G401.6 (cell line): ENCODE measurements at regions not wholly inside any gene's neighbourhood (a gene's known extent, or its start where the extent isn't known, plus 50 kb on each side); places are given as distances from the start of the nearest gene placed in this dataset.
"Not testable (repeated sequence)": the region's sequence is repeated elsewhere in the genome, so short reads cannot be mapped to it uniquely, and the experiment has no call there.

Experiments
- FAIRE-seq: peaks from 2 replicates; lab custom pipeline; 2012; peaks lifted over from hg19 to GRCh38; lab: Jason Lieb, UNC

DNA sequence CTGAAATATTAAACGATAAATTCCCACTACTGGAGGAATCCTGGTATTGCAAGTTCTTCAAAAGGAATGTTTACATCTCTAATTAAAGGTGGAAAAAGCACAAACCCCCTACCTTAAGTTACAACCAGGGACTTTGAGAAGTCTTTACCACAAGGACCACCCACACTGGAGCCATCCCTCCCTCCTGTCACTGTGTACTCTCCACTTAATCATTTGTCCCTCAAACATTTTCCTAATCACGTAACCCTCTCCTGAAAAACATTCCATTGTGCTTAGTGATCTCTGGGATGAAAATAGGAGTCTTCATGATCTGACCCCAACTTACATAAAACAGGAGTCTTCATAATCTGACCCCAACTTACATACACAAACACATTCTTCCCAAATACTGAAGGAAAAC is 85.7 kb downstream of the SUCLG1 start:
- FAIRE-seq, result no peak

DNA sequence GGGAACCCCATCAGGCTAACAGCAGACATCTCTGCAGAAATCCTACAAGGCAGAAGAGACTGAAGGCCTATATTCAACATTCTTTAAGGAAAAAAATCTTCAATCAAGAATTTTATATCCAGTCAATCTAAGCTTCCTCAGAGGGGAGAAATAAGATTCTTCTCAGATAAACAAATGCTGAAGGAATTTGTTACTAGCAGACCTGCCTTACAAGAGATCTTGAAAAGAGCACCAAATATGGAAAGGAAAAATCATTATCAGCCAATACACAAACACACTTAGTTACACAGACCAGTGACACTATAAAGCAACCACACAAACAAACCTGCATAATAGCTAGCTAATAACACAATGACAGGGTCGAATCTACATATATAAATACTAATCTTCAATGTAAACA is 96.5 kb downstream of the SUCLG1 start:
- FAIRE-seq, result no peak

DNA sequence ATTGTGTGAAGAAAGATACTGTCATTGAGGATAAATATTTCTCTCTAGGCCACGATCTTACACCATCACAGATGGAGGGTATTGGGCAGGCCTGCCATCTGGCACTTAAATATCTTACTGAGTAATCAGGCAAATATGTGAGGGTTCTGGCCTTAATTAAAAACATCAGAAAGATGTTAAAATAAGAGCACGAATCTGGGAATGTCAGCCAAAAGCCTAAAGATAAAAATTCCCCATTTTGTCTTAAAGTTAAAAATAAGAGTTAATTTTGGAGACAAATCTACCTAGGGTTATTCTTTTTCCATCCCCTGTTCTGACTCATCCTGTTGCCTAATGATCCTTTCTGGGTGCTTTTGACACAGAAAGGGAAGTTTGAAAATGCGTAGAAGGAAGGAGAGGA is 121.0 kb downstream of the SUCLG1 start:
- FAIRE-seq, result no peak

DNA sequence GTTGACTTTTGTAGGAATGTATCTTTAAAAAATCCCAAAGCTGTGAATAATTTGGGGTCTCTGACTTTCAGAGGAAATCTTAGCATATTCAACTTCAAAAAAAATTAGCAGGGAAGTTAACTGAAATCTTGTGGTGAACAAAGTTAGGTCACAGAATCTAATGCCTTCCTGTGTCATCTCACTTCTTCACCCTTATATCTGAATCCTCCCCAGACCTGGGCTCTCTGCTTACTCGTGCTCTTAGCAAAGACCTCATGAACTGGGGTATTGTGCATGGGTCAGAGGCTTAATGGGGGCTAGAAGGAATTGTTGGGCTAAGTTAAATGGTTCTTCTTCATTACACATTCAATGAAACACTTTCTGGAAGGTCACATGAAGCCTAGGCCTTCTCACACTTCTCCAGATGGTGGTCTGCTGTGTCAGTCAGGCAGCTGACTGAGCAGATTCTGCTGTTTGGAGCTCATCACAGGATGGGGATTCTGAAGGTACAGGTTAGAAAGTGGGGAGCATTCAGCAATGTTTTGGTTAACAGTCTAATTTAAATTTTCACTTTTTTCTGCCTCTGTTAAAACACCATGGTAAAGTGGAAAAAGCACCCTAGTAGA is 131.3 kb downstream of the SUCLG1 start:
- no peak for FAIRE-seq

DNA sequence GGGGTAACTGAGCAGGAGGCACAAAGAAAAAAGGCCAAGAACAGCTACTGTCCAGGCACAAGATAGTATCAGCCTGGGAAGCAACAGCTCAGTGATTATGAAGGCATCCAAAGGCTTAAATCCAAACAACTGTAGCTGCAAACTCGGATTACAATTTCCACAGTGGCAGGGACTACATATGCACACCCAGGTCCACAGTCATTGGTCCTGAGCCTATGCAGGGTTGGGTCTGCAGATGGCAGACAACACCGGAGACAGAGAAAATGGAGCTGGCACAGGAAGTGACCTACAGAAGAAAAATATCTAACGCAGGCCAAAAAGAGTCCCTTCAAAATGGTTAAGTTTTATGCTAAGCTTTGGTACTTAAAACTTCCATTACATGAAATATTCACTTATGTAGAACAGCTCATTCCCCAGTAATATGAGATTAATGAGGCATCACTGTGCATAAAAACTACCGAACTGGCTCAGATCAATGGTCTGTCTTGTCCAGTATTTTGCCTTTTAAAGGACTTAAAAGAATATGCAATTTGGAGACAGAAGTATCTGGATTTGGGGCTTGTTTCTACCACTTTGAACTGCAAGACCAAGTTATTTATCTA is 132.1 kb downstream of the SUCLG1 start:
- no peak for FAIRE-seq

DNA sequence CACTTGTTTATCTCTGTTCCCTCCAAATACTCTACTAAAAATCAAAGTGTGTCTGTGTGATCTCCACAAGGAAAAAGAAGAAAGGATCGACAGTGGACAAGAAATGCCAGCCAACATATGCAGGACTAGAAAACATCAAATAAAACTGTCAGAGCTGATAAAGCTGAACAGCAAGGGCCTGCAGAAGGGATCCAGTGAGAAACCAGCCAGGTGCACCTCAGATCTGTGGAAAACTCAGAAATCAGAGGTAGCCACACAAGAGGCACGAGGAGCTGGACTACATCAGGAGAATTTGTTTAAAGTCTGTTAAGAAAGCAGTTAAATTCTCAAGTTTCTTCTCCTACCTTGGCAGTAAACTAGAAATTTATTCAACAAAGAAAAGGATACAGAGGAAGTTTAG is 135.2 kb downstream of the SUCLG1 start:
- FAIRE-seq, result no peak

- no peak for FAIRE-seq
Observed at GRCh38 chr2:84320940-84321339, 138.1 kb downstream of the SUCLG1 start.

GRCh38 chr2:84319581-84319980 is 139.5 kb downstream of the SUCLG1 start:
- FAIRE-seq, result no peak

DNA sequence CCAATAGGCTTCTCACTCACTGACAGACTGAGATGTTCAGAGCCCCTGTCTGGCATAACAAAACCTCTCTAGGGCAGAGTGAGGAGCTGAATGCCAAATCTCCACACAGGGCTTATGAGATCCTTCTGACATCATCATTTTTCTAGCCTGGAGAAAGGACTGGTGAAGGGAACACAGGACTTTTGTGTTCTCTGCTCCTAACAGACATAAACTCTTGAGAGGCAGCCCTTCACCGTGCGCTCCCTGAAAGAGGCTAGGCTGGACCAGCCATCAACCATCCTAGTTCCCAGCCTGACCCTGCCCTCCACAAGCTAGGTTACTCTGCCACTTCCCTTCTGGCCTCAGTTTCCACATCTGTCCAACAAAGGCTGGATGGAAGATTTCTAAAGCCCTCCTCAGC is 141.9 kb downstream of the SUCLG1 start:
- FAIRE-seq, result no peak

DNA sequence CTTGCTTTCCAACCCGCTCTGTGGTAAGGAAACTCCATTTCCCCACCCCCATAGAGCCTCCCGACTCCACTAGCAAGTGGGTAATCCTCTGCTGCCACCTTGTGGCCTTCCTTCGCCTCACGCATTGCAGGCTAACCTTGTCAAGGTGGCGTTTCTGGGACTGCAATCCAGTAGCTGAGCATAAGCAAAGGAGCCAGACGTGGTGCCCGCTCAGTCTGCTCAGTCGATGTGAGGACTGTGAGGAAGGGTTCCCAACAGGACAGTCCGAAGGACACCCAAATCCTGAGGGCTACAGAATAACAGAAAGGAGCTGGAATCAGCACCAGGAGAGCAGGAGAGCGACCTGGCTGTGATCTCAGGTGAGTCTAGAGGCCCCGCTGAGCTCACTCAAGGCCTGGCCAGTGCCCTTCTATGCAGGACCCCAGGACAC is 144.2 kb downstream of the SUCLG1 start:
- peak; percentile 37 for FAIRE-seq

- no peak for FAIRE-seq
Observed at GRCh38 chr2:84314250-84314649, 144.8 kb downstream of the SUCLG1 start.

DNA sequence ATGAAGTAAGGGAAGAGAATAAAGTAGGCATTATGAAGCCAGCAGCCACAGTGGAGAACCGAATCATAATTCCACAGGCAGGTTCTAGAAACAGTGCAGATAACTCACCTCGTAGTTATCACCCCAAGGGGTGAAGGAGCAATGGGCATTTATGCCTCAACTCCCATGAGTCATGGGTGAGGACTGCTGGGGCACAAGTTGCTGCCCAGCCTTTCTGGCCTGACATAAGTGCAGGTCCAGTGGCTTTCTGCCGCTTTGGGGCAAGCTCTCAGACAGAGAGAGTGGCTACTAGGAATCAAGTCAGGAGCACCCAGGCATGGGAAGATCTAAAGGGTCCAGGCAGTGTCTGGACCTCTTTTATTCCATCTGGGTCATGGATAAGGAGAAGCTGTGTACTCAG is 149.8 kb downstream of the SUCLG1 start:
- FAIRE-seq, result no peak

DNA sequence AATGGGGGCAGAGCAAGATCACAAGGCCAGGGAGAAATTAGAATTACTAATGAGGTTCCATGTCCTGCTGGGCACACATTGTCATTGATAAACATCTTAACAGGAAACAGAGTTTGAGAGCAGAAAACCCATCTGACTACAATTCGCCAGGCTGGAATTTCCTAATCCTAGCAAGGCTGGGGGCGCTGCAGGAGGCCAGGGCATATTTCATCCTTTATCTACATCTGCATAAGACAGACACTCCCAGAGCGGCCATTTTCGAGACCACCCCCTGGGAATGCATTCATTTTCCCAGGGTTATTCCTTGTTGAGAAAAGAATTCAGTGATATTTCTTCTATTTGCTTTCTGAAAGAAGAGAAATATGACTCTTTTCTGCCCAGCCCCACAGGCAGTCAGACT is 152.7 kb downstream of the SUCLG1 start:
- FAIRE-seq, result no peak

DNA sequence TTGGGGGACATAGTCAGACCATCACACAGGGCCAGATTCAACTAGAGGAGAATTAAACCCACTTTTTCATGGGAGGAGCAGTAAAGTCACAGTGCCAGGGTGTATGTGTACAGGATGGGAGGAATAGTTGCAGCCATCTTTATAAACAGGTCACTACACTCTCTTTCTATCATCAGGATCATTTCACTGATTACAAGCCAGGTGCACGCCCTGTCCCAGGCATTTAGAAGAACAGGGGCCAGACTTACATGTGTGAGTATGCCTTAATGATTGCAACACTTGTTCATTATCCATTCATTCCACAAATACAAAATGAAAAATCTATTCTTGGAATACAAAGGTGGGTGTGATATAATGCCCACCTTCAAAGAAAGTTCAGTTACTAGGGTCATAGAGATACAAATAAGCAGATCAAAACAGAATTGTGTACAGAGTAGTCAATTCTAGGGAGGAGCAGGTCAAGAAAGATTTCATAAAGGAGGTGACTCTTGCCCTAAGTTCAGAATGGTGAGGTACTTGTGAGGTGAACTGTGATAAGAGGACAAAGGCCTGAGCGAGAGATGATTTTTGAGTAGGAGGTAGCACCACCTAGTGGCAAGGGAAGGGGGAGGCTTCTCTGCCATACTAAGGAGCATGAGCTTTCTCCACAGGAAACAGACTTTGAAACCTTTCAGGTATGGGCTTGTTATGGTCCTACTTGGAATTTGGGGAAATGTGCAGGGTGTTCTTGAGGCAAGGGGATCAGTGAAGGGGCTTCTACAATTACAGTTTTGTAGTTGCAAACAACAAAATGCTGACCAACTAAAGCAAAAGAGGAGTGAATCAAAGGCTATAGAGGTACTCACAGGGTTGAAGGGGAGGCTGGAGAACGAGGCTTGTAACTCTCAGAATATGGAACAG is 156.3 kb downstream of the SUCLG1 start:
- FAIRE-seq, result no peak

DNA sequence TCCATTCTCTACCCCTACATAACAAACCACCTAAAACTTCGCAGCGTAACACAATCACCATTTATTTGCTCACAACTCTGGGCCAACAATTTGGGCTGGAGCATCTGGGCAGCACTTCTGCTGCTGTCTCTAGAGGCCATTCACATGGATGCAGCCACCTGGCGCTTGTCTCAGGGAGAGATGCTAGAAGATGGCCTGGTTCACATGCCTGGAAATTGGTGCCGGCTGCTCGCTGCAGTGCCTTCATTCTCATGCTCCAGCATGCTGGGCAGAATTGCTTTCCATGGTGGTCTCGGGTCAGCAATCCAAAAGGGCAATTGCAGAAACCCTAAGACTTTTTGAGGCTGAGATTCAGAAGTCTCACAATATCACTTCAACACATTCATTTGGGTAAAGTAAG is 157.4 kb downstream of the SUCLG1 start:
- FAIRE-seq, result no peak

DNA sequence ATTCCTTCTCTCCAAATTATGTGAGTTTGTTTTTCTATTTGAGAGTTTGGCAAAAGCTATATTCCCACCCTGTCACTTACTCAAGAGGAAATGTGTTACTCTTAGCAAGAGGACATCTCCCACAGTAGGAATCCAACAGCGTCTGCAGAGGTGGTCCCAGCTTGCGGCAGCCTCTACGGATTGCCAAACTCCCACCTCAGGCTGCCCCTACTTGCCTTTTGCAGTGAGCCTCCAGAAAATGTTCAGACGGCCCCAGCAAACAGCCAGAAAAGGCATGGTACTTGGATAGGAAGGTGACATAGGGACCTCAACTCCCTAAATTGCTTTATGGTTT is 158.4 kb downstream of the SUCLG1 start:
- FAIRE-seq, result no peak

GRCh38 chr2:84300001-84300695 is 158.9 kb downstream of the SUCLG1 start:
- FAIRE-seq, result not testable (repeated sequence)

DNA sequence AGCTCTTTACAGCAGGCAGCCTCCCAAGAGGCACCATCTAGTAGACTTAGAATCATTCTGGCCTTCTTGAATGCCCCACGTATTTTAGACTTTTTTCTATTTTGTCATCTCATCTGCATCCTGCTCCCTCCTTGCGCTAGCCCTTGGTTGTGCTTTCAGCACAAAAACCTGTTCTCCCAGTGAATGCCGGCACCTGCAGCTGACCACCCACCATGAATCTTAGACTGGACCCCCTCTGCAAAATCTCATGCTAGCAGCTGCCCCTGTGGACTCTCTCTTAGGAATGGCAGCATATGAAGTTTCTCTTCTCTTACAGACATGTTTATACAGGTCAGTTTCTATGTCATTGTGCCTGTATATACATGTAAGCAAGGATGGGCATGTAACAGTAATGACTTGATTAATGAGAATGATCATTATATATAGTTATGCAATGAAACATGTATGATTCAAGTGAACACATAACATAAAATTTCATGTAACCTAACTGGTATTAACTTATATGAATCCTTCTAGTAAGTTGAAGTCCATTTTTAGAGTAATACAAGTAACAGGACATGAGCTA is 159.8 kb downstream of the SUCLG1 start:
- FAIRE-seq, result no peak

GRCh38 chr2:84297155-84297554 is 161.9 kb downstream of the SUCLG1 start:
- no peak for FAIRE-seq

DNA sequence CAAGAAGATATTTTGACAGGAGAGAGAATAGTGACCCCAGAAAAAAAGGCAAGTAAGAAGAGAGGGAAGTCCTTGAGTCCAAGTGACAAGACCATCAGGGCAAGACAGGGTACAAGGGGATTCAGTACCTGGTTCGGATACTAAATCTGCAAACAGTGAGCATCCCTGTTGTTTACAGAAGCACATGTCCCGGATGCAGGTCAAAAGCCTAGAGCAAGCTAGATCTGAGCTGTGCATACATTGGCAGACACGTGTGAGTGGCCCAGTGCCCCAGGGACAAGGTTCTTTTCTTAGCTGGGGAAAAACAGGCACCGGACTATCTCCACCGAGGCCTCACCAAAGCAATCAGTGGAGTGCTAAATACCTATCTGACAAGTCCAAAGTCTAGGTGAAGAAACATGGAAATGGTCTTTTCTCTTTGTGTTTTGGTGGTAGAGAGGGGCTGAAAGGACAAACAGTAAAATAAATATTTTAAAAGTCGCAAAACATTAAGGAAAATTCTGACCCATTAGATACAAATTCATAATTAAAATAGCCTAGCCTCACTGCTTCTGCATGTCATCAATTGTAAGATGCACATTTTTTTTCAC is 165.2 kb downstream of the SUCLG1 start:
- FAIRE-seq, result no peak

DNA sequence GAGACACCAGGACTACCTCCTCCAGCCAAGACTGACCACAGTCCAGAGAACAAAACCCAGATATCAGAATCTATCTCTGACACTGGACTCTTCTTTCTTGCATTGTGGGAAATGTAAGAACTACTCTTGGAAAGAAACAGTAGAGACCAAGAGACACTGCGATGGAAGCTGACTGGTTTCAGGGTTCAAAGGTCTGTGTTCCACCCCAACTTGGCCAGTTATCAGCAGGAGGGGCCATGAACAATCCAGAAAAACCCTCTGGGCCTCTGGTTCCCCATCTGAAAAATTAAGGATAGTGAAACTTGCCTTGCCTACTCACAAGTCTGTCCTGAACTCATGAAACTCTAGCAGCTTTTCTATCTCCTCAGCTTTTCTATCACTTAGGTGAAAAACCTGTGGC is 166.5 kb downstream of the SUCLG1 start:
- FAIRE-seq, result no peak

- no peak for FAIRE-seq
Observed at GRCh38 chr2:84290537-84290936, 168.5 kb downstream of the SUCLG1 start.
